HL-60/S4 treated with retinoic acid at 250 ng/mL for 4 days and 3 days (cell line): ENCODE measurements at regions not wholly inside any gene's neighbourhood (a gene's known extent, or its start where the extent isn't known, plus 50 kb on each side); places are given as distances from the start of the nearest gene placed in this dataset.

Source experiments
- in situ Hi-C: fragments of 300-500 bp; cut with MboI; formaldehyde crosslinking; loops from 2 replicates; pipeline ENCODE4 v1.7.0; 2022; ENCODE audit warnings: low sequenced_read_pairs

GRCh38 chr16:60605176-60605575, 1431.1 kb downstream of the CDH8 start:
- in situ Hi-C loops = no loop called here

- in situ Hi-C loops = no loop called here
These were observed 1449.7 kb downstream of the CDH8 start for GRCh38 chr16:60586493-60586892.

- in situ Hi-C loops = no loop called here
These were observed 1453.7 kb downstream of the CDH8 start for GRCh38 chr16:60582528-60582927.

GRCh38 chr16:60566901-60567300, 1469.3 kb downstream of the CDH8 start:
- in situ Hi-C loops = no loop called here

GRCh38 chr16:60564588-60564987, 1471.7 kb downstream of the CDH8 start:
- in situ Hi-C loops = no loop called here

- in situ Hi-C loops = no loop called here
These were observed 1473.1 kb downstream of the CDH8 start for GRCh38 chr16:60563166-60563565.

- in situ Hi-C loops = no loop called here
These were observed 1477.3 kb downstream of the CDH8 start for GRCh38 chr16:60558936-60559335.

GRCh38 chr16:60553090-60553757, 1483.0 kb downstream of the CDH8 start:
- in situ Hi-C loops = no loop called here

- in situ Hi-C loops = no loop called here
These were observed 1494.7 kb downstream of the CDH8 start for GRCh38 chr16:60541535-60541934.

- in situ Hi-C loops = no loop called here
These were observed 1525.3 kb downstream of the CDH8 start for GRCh38 chr16:60510941-60511340.

GRCh38 chr16:60510208-60510607, 1526.0 kb downstream of the CDH8 start:
- in situ Hi-C loops = no loop called here

GRCh38 chr16:60491273-60491672, 1545.0 kb downstream of the CDH8 start:
- in situ Hi-C loops = no loop called here

- in situ Hi-C loops = no loop called here
These were observed 1550.3 kb downstream of the CDH8 start for GRCh38 chr16:60485872-60486489.

GRCh38 chr16:60484901-60485300, 1551.3 kb downstream of the CDH8 start:
- in situ Hi-C loops = no loop called here

- in situ Hi-C loops = no loop called here
These were observed 1554.6 kb downstream of the CDH8 start for GRCh38 chr16:60481591-60481990.

GRCh38 chr16:60478810-60479209, 1557.4 kb downstream of the CDH8 start:
- in situ Hi-C loops = no loop called here

- in situ Hi-C loops = no loop called here
These were observed 1572.3 kb downstream of the CDH8 start for GRCh38 chr16:60463986-60464385.

GRCh38 chr16:60459463-60459862, 1576.8 kb downstream of the CDH8 start:
- in situ Hi-C loops = no loop called here

- in situ Hi-C loops = no loop called here
These were observed 1578.0 kb downstream of the CDH8 start for GRCh38 chr16:60458255-60458654.

GRCh38 chr16:60452646-60453045, 1583.6 kb downstream of the CDH8 start:
- in situ Hi-C loops = no loop called here

GRCh38 chr16:60438894-60439293, 1597.3 kb downstream of the CDH8 start:
- in situ Hi-C loops = no loop called here

- in situ Hi-C loops = no loop called here
These were observed 1603.8 kb downstream of the CDH8 start for GRCh38 chr16:60432472-60432871.

GRCh38 chr16:60419859-60420258, 1616.4 kb downstream of the CDH8 start:
- in situ Hi-C loops = no loop called here
